Anterior cingulate cortex (tissue), 58 donors: ENCODE measurements at regions not wholly inside any gene's neighbourhood (a gene's known extent, or its start where the extent isn't known, plus 50 kb on each side); places are given as distances from the start of the nearest gene placed in this dataset.
A peak's percentile ranks its signal among the peaks of the same experiment; 100 is the strongest.
"Not testable (repeated sequence)": the region's sequence is repeated elsewhere in the genome, so short reads cannot be mapped to it uniquely, and the experiment has no call there.

ENCODE experiments used
- DNase-seq, 58 donors: peaks; one replicate each; lab custom pipeline; 2025; lab: John Stamatoyannopoulos, UW

DNA sequence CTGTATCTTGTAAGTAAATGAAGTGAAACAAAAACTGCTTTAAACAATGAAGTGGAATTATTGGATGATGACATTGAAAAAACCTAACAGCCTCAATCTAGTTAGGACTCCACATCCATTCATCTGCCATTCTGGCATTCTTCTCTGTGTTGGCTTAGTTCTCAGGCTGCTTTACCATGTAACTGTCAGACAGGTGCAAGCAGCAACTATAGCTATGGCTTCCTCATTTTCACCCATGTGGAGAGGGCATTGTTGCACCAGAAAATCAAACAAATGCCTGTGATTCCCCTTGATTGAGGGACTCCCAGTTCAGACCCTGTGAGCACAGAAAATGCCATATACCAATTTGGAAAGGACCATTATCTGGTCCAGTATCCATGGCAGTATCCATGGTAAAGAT lies 129.5 kb upstream of the NYAP2 start:
- DNase-seq, result no peak

DNA sequence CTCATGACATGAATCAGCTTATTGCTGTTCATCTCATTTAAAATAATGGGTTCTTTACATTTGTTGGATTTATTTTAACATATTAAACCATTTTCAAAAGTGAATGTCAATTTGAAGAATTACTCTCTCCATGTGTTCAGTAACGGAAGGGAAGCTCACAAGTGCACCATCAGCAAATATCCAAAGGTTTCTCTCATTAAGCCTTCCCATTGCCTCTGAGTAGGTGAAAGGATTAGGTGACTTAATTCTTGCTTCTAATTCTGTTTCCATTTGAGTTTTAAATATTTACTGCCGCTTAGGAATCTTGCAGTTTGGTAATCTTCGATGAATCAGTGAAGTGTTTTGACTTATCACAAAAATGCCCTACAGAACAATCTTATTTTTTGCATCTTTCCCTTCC lies 145.1 kb upstream of the NYAP2 start:
- DNase-seq, result no peak

DNA sequence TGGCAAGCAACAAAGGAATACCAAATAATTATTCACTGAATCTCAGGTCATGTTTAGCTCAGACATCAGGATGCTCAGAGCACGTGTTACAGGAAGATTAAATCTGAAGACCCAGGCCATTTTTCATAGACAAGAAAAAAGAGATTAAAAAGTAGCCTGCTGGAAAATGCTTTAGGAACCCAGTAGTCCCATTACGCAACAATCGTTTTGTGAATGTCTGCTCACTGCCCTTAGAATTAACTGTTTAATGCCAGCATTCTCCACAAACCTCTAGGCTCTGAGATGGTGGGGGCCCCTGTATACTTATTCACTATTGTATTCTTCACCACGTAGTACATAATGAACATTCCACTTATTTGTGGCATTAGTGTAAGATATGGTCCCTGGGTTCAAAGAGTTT lies 154.6 kb upstream of the NYAP2 start:
- no peak for DNase-seq

DNA sequence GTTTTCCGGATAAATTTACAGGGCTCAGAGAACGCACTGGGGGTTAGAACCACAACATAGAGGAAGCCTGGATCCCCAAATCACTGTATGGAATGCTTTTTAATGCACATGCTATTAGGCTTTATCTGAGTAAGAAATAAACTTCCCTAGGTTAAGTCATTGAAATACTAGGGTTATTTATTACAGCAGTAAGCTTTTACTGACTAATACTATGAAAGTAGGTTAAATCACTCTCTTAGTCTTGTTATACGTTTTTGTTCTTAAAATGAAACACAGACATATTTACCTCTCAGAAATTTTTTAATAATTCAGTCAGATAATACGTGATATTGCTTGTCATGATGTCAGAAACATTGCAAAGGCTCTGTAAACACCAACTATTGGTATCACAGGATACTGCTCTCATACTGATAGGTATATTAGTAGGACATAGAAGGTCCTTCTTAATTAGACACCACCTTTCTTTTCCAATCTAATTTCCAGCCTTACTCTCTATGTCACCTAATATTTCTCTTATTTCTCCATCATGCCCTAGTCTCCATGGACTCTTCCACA lies 162.7 kb upstream of the NYAP2 start:
- DNase-seq, result no peak

DNA sequence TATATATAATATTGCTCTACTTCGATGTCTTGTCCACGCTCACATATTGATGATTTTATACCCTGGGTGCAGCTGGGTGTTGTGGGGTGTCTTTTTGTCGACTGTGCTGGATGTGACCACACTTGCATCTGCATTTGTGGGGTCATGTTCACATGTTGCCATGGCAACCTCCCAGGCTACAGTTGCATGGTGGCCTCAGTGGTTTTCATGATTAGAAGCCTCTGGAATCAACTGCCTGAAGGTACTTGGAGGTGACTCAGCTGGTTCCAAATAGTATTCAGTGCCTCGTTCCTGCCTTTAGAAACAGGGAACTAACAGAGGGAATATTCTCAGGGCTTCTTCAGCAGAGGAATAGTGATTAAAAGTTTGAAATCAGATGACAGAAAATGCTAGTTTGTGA lies 166.3 kb upstream of the NYAP2 start:
- DNase-seq, result no peak

DNA sequence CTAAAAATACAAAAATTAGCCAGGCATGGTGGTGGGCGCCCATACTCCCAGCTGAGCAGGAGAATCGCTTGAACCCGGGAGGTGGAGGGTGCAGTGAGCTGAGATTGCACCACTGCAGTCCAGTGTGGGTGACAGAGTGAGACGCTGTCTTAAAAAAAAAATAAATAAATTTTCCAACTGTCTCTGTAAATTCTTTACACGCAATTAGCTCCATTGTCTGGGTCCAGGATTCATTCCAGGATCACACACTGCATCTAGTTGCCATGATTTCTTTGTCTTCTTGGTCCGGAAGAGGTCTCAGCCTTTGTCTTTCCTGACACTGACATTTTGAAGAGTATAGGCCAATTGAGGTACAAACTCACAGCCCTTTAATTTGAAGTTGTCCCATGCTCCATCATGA lies 167.6 kb upstream of the NYAP2 start:
- no peak for DNase-seq

DNA sequence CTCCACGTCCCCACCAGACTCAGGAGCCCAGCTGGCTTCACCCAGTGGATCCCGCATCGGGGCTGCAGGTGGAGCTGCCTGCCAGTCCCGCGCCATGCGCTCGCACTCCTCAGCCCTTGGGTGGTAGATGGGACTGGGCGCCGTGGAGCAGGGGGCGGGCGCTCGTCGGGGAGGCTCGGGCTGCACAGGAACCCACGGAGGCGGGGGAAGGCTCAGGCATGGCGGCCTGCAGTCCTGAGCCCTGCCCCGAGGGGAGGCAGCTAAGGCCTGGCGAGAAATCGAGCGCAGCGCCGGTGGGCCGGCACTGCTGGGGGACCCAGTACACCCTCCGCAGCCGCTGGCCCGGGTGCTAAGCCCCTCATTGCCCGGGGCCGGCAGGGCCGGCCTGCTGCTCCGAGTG lies 170.2 kb upstream of the NYAP2 start:
- DNase-seq, result not testable (repeated sequence)

DNA sequence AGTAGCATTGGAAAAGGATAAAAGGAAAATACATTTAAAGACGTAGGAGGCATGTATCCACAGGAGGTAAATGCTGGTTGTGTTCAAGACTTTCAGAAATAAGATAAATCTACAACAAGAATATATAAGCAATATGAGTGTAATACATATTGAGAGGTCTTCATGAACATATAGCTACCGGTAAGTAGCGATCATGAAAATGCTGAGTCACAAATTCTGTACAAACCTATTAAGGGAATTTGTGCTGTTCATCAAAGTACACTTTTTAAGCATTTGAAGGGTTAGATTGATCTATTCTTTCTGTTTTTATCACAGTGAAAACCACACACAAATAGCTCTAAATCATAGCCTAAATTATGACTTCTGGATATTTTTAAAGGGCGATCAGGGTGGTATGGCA lies 173.1 kb upstream of the NYAP2 start:
- DNase-seq, result no peak

DNA sequence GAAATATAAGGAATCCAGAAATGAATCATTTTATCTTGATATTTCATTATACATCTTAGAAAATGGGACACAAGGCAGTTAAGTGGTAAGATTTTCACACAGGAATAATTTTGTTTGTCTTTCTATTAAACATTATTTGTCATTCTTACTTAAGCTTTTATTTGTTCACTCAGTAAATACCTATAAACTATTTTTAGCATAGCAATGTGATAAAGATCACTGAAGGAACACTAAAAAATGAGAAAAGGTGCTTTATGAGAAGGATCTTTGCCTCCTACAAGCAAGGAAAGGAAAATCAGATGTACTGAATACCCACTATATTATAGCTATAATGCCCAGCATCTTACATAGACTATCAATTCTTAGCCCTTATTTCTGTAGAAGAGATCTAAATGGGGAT lies 176.2 kb upstream of the NYAP2 start:
- no peak for DNase-seq

DNA sequence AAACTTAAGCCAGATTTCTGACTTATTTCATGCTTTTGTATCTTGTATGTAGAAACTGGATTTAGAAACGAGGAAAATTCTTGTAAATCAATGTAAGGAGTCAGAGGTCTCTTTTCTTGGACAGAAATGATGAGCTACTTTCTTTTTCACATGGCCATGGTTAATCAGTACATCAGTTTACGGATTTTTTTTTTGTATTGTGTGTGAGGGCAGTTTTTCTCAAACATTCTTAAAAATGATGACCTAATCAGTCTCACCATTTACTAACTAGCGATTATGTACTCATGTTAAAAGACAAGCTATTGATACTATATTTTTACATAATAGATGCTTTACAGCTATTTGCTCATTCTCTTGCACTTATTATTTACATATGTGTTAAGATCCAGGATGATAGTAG lies 165.2 kb upstream of the DOCK10 start:
- no peak for DNase-seq

DNA sequence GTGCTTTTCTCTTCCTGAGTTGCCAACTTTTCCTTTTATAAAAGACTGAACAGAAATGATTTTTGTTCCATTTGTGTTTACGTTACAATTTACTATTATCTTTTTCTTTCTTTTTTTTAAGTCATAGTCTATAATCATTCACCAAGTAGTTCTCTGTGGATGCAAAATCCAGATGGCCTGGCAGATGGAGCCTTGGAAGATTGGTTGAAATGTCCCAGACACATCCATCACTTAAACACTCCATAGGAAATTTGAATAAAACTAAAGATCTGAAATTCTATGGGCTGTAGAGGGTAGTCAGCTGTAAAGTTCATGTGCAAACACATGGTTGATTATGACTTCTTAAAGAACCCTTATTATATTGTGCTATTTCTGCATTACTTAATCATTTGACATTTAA lies 164.8 kb upstream of the DOCK10 start:
- peak in 11 of 58 donors; percentile 0 to 22 (median 2) for DNase-seq

DNA sequence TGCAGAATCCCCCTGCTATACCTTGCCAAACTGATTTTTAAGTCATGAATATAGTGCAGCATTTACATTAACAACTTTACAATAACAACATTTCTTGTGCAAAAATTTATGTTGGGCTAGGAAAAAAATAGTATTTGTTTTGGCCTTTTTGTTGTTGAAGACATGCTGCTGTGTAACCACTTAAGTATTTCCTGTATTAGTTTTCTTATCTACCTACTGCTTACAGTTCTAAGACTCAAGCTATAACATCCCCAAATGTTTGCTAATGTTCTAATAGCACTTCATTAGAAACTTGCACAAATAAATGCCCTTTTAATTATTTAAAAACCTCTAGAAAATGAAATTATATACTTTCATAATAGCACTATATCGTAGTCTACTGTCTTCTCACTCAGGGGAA lies 154.3 kb upstream of the DOCK10 start:
- no peak for DNase-seq

DNA sequence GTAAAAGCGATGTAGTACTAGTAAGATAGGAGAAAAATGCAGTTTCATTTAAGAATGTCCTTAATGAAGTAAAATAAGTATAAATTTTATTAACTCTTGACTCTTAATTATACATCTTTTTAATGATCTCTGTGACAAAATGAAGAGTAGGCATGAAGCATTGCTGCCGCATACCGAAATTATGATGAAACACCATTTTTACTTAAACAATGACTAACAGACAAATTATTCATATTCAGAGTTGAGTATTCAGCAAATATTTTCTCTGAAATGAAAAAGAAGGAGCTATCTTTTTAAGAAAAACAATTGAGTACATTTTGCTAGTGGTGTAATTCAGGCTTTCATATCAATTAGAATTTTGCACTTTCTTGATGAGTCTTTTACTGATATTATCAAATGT lies 150.6 kb upstream of the DOCK10 start:
- no peak for DNase-seq

DNA sequence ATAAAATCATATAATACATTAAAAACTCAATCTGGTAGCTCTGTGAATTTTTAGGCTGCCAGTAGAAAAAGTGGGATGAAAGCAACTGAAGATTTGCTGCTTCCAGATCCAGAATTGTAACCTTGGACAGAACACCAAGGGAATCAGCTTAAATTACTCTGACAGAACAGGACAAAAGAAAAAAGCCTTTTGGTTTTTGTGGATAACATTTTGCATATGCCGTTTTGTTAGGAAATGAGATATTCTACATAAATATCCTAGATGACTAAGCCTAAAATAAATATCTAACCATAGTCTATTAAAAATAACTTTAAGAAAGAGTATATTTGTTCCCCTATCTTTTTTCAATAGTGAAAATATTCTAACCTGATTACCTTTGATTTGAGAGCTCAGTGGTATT lies 148.7 kb upstream of the DOCK10 start:
- DNase-seq, result no peak

DNA sequence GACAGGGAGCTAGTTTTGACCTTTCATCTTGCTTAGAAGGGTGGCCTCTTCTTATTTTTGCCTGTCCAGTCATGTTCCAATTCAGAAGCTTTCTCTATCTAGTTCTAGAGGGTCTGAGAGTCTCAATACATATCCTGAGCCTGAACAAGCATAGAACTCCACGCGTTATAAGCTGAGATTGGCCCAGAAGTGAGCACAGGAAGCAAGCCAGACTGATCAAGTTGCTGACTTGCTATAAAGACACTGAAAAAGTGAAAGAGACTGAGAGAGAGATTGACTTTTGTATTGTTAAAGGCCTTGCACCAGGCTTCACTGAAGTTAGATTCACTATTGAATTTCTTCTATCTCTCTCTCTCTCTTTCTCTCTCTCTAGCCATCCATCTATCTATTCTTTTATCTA lies 142.7 kb upstream of the DOCK10 start:
- no peak for DNase-seq

DNA sequence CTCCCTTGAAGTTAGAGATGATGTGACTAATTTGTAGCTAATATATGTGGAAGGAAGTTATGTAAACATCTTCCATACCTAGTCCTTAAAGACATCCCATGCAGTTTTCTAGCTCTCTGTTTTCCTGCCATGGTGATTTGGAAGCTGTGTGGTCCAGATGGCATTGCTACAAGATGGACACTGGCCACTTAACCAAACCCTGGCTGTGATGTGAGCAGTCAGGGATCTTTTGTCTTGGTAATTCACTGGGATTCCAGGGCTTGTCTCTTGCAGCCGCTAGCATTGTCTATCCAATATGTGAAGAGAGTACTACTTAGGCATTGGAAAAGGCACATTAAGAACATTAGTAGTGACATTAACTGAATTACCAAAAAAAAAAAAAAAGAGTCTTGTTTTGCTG lies 139.9 kb upstream of the DOCK10 start:
- DNase-seq, result no peak

DNA sequence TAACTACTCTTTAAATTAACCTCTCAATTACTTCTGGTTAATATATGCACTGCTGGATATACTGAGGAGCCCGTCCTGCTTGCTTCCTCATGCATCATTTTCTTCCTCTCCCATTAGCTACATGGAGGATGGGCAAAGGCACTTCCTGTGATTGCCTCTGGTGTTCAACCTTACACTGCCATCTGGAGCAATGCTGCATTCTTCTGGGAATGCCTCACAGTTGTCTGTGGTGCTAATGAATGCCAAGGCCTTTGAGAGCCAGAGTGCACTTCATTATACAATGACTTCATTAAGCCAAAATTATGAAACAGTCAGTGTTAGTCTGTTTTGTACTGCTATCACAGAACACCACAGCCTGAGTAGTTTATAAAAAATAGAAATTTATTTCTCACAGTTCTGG lies 134.8 kb upstream of the DOCK10 start:
- DNase-seq, result peak in 8 of 58 donors; percentile 1 to 21 (median 3)

DNA sequence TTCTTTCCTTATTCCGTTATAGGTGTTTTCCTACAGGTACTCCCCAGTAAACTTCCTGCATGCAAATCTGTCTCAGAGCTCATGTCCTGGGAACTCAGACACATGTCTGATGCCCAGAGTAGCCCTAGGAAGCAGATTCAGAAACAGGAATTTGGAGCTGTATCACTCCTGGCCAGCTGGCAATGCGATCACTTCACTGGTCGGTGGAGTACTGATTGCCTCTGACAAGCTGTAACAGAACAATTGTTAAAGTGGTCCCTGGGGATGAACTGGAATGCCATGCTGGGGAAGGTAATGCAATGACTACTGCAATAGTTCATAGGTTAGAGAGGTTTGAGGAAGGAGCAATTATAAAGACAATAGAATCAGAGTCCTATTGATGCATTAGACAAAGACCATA lies 131.6 kb upstream of the DOCK10 start:
- no peak for DNase-seq

DNA sequence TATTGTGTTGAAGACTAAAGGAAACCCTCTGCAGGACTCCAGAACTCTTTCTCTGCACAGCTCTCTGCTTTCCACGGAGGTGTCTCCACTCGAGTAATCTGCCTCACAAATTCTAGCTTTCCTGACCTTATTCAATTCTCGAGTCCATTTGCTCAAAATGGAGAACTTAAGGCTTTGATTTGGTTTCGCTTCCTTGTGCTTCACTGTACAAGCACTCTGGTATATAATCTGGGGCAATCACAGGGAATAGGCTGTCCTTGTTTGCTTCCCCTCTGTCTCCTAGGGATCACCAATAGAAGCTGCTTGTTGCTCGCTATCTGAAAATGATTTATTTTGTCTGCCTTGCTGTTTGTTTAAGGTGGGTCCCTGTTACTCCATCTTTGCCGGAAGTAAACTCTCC lies 129.1 kb upstream of the DOCK10 start:
- DNase-seq, result no peak

DNA sequence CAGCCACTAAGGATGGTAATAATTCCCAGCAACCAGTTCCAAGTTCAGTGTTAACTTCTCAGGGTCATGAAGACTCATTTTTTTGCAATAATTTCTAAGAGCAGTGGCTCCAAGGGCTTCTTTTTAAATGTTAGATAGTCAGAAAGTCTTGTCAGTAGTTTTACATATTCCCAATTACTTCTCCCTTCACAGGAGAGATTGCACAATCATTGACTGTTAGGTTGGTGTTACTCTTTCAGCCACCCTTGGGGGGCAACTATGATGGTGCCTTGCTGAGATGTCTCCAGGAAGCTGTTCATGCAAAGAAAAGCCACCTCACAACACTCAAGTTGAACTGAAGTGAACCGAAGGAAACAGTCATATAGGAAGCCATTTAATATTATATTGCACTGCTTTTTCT lies 127.9 kb upstream of the DOCK10 start:
- DNase-seq, result no peak

DNA sequence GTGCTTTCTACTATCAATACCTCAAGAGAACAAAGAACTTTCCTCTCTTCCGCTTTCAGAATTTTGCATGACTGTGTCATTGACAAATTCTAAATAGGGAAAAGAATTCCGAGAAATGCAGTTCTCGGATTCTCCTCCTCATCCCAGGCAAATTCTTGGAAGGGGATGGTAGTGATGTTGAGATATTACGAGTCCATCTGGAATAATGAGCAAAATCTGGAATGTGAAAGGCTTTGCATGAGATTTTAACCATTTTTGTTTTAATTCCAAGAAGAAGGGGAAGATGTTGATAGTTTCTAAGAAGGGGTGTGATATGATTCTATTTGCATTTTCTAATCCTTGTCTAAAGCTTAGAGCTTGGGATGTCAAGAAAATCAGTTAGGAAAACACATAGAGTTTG lies 127.1 kb upstream of the DOCK10 start:
- DNase-seq, result no peak

DNA sequence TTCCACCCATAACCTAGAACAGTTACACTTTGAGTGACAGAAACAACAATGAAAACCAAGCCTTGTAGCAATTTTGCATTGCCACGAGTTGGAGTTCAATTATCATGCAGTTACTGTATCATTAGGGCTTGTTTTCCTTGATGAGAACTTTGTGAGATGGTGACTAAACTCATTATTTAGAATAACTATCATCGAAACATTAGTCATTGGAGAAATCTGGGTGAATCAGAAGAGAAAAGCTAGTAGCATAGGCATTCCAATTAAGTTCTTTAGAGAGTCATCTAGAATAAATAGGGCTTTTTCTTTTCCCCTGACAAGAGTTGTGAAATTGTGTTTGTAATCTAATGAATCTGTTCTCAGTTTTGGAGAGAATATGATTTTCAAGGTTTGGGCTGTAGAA lies 122.8 kb upstream of the DOCK10 start:
- DNase-seq, result no peak

DNA sequence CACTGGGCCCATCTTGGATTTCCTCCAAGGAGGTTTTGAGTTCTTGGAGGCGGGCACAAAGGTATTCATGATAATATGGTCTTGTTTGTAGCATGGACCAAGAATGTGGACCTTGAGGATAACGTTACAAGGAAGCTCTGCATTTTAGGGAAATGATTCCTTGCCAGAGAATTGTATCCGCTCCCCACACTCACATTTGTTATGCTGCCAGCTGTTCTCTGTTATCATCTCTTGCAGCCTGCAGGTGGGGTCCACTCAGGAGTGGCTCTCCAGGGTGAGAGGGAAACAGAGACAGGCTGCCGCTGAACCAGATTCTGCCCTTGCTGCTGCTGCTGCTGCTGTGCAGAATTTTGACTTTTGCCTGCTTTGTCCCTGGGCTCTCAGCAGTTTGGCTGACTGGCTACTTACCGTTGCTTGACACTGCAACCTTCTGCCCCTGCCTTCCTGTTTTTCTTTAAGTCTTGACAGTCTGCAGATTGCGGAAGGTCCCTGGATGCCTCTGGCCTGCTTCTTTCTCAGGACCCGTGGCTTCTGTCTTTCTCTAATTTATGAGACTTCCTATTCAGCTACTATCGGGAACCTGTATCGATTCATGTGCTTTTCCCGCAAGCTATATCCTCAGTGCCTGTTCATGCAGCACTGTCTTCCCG lies 122.3 kb upstream of the DOCK10 start:
- DNase-seq, result peak in 1 of 58 donors; percentile 5
